Choroid plexus epithelial cell (primary cell): ENCODE measurements at regions not wholly inside any gene's neighbourhood (a gene's known extent, or its start where the extent isn't known, plus 50 kb on each side); places are given as distances from the start of the nearest gene placed in this dataset.
A peak's percentile ranks its signal among the peaks of the same experiment; 100 is the strongest.
"Not testable (repeated sequence)": the region's sequence is repeated elsewhere in the genome, so short reads cannot be mapped to it uniquely, and the experiment has no call there.

Experiments
- DNase-seq: peaks from one replicate; pipeline ENCODE4 v3.0.0-alpha.2; 2010; ENCODE audit warnings: low read depth
- H3K4me3 ChIP-seq: 2 replicates; pipeline ENCODE4 v1.5.1; 2011; ENCODE audit warnings: low read depth, mild to moderate bottlenecking, control low read depth, low read length, moderate library complexity
- CTCF ChIP-seq: conservative IDR thresholded peaks from 2 replicates; pipeline ENCODE4 v1.5.1; 2011; ENCODE audit warnings: low read depth, mild to moderate bottlenecking, control low read depth, inconsistent platforms, low read length, moderate library complexity

GRCh38 chr12:25394025-25394424, 143.3 kb upstream of the KRAS start:
- no peak for DNase-seq
- no peak for TF ChIP-seq CTCF

GRCh38 chr12:25391346-25391745, 140.6 kb upstream of the KRAS start:
- not testable (repeated sequence) for DNase-seq, H3K4me3 ChIP-seq

More at GRCh38 chr12:25394025-25394424, 143.3 kb upstream of the KRAS start:
- H3K4me3 ChIP-seq = no peak overlapping the region

DNA sequence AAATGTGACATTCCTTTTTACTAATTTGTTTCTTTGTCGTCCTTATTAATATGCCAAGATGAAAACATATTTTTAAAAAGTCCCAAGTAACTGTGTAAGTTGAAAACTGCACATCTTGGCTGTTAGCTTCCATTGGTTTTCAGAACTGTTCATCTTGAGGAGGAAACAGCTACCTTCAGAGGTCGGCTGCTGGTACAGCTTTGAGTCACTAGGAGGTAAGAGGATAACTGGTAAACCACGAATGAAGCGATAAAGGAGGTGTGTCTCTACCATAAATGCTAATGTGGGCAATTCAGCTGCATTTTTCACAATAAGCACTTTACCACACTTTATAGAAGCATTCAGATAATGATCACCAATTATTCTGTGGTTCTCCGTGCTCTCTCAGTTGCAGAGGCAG, 137.5 kb upstream of the KRAS start:
- H3K4me3 ChIP-seq = no peak overlapping the region
- DNase-seq = no peak
- TF ChIP-seq CTCF = no peak

GRCh38 chr12:25387732-25388050, 137.0 kb upstream of the KRAS start:
- no peak overlapping the region for H3K4me3 ChIP-seq
- DNase-seq = no peak
- TF ChIP-seq CTCF = no peak

DNA sequence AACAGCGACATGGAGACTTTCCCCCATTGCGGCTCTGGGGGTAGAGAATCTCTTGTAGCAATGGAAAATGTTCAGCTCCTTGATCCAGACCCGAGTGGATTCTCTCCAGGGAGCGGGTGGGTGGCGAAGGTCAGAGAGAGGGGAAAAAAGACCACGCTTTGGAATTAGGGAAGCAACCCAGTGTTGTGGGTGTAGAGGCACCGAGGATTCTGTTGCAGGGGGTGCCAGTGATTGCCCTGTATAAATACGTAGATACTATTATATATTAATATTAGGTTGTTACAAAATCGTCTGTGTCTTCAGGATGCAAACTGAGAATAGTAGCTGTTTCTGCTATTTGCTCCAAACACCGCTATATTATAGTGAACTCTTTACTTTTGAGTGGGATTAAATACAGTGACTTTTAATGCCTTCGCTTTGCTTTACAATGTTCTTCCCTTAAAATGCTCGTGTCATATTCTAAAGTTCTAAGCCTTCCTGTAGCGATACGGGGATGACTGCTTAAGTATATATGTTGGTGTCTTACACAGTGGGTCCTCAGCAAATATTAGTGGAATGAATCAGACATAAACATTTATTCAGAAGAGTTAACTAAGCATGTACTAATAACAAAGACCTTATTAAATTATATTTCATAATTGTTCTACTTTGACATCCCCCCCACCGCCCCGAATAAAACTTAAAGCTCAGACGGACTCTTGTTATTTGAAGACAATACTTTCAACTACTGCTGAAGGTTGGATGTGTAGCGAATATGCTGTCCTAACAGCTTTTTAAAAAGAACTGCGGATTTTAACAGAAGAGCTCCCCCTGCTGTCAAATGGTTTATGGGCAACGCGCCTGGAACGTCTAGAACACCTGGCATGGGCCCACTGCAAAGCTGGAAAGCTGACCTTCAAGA, 136.4 kb upstream of the KRAS start:
- peak; percentile 93 for TF ChIP-seq CTCF
- DNase-seq = peak; percentile 96

DNA sequence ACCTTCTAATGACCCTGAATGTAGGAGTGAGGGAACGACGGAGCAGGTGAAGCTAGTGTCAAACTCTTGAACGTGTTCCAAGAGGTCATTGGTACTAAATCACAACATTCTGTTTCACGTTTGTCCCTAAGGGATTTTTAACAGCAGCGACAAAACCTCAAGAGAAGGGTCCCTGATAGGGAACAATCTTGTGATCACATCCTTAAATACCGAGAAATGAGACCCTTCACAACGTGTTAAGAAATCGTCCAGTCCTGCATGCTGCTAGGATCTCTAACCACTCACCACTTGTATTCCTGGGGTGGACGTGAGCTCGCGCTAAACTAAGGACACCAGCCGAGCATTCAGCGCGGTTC, 134.1 kb upstream of the KRAS start:
- no peak for TF ChIP-seq CTCF
- peak; percentile 51 for DNase-seq
- peak overlapping the region; percentile 81 for H3K4me3 ChIP-seq

More for the DNA sequence above, 136.4 kb upstream of the KRAS start:
- peak overlapping the region; percentile 81 for H3K4me3 ChIP-seq

DNA sequence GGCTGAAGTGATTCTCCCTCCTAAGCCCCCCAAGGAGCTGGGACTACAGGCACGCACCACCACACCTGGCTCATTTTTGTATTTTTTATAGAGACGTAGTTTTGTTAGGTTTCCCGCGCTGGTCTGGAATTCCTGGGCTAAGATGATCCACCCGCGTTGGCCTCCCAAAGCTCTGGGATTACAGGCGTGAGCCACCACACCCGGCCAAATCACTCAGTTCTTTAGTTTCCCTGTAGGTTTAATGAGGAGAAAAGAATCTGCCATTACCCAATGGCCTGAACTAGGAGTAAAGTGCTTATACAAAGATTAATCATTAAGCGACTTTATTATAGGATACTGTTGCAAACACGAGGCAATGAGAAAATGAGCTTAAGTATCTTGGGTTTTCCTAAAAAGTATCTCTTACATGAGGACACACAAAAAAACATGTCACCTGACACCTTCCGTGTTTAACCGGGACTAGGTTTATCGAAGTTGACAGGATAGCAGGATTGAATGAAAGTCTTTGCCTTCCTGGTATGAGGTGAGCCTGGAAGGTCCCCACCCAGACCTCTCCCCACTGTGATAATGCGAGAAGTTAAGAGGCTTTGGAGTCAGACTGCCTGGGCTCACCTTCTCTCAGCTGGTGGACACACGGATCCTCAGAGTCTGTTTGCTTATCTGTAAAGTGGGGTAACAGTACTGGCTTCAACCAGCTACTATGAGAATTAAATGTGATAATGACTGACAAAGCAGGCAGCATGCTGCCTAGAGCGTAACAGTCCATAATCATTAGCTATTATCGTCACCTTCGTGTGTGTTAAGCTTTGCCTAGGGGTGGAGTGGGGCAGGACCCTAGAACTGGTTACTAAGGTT, 133.5 kb upstream of the KRAS start:
- no peak overlapping the region for H3K4me3 ChIP-seq
- no peak for DNase-seq
- TF ChIP-seq CTCF = no peak
